HEK293 (cell line): ENCODE measurements at regions not wholly inside any gene's neighbourhood (a gene's known extent, or its start where the extent isn't known, plus 50 kb on each side); places are given as distances from the start of the nearest gene placed in this dataset.

Experiments
- CTCF ChIA-PET: fragments of 350-600 bp; formaldehyde crosslinking; extraction: SDS; loops from one replicate; lab custom pipeline; 2021; ENCODE audit warnings: antibody characterized with exemption; lab: Yijun Ruan, JAX
- POLR2A ChIA-PET: fragments of 300-600 bp; formaldehyde crosslinking; extraction: SDS; loops from one replicate; lab custom pipeline; 2020; ENCODE audit warnings: antibody characterized with exemption, inconsistent platforms; lab: Yijun Ruan, JAX
- H3K27ac ChIP-seq: fragments of 200-500 bp; sonication (Bioruptor generic); 2 replicates; pipeline ENCODE4 v1.5.1; 2014; ENCODE audit warnings: low read depth, low read length, control low read depth, inconsistent platforms; ENCODE audit errors: extremely low read depth
- H3K36me3 ChIP-seq, 2 experiments: fragments of 200-500 bp in 1 of 2; sonication (Bioruptor generic) in 1 of 2; 1 replicate in 1 of 2; 2 replicates in 1 of 2; pipeline ENCODE4 v1.5.1; 2014 to 2017; ENCODE audit warnings: inconsistent platforms in 2 of 2, low read length in 2 of 2; ENCODE audit not compliant: control insufficient read depth in 2 of 2, insufficient read depth in 1 of 2
- H3K4me1 ChIP-seq: fragments of 200-500 bp; sonication (Bioruptor generic); 2 replicates; pipeline ENCODE4 v1.5.1; 2014; ENCODE audit warnings: mild to moderate bottlenecking, low read length, inconsistent platforms; ENCODE audit not compliant: control insufficient read depth, insufficient read depth
- H3K4me3 ChIP-seq: 2 replicates; pipeline ENCODE4 v1.5.1; 2011; ENCODE audit warnings: low read depth, mild to moderate bottlenecking, control low read depth, low read length, moderate library complexity
- H3K9me3 ChIP-seq: fragments of 200-500 bp; sonication (Bioruptor generic); 2 replicates; pipeline ENCODE4 v1.5.1; 2014; ENCODE audit warnings: low read depth, low read length, inconsistent platforms; ENCODE audit not compliant: control insufficient read depth, insufficient read depth
- ATF2 ChIP-seq: fragments of 450-650 bp; formaldehyde crosslinking; IDR thresholded peaks from 2 replicates; pipeline ENCODE4 v1.5.1; 2016; ENCODE audit warnings: missing biosample characterization, missing genetic modification characterization, low read depth
- GLIS2 ChIP-seq: fragments of 450-650 bp; formaldehyde crosslinking; IDR thresholded peaks from 2 replicates; pipeline ENCODE4 v1.5.1; 2016; ENCODE audit warnings: missing biosample characterization, missing genetic modification characterization
- MEIS1 ChIP-seq: sonication (generic); formaldehyde crosslinking; IDR thresholded peaks from 2 replicates; pipeline ENCODE4 v1.8.1; 2022; ENCODE audit warnings: missing genetic modification reagents, mild to moderate bottlenecking, borderline replicate concordance
- PRDM2 ChIP-seq: fragments of 450-650 bp; formaldehyde crosslinking; IDR thresholded peaks from 2 replicates; pipeline ENCODE4 v1.5.1; 2016; ENCODE audit warnings: missing biosample characterization, missing genetic modification characterization, borderline replicate concordance
- SP3 ChIP-seq: fragments of 450-650 bp; formaldehyde crosslinking; IDR thresholded peaks from 2 replicates; pipeline ENCODE4 v1.5.1; 2016; ENCODE audit warnings: missing biosample characterization, missing genetic modification characterization
- TCF7L2 ChIP-seq: IDR thresholded peaks from 2 replicates; pipeline ENCODE4 v1.6.1; 2011; ENCODE audit warnings: low read depth, mild to moderate bottlenecking, inconsistent platforms, low read length, moderate library complexity, borderline replicate concordance
- WT1 ChIP-seq: fragments of 450-650 bp; formaldehyde crosslinking; IDR thresholded peaks from 2 replicates; pipeline ENCODE4 v1.5.1; 2016; ENCODE audit warnings: missing biosample characterization, missing genetic modification characterization
- ZBTB7A ChIP-seq: fragments of 450-650 bp; formaldehyde crosslinking; IDR thresholded peaks from 2 replicates; pipeline ENCODE4 v1.5.1; 2016; ENCODE audit warnings: low read depth, missing biosample characterization, missing genetic modification characterization
- ZNF114 ChIP-seq: fragments of 450-650 bp; formaldehyde crosslinking; IDR thresholded peaks from 2 replicates; pipeline ENCODE4 v1.5.0; 2017; ENCODE audit warnings: missing biosample characterization, missing genetic modification characterization
- ZNF223 ChIP-seq: fragments of 450-650 bp; formaldehyde crosslinking; IDR thresholded peaks from 2 replicates; pipeline ENCODE4 v1.5.1; 2016; ENCODE audit warnings: missing biosample characterization, missing genetic modification characterization
- ZNF394 ChIP-seq: fragments of 450-650 bp; formaldehyde crosslinking; IDR thresholded peaks from 2 replicates; pipeline ENCODE4 v1.5.1; 2016; ENCODE audit warnings: missing biosample characterization, missing genetic modification characterization, mild to moderate bottlenecking, moderate library complexity, borderline replicate concordance
- ZNF449 ChIP-seq: fragments of 450-650 bp; formaldehyde crosslinking; IDR thresholded peaks from 2 replicates; pipeline ENCODE4 v1.5.1; 2017; ENCODE audit warnings: missing biosample characterization, mild to moderate bottlenecking, missing genetic modification characterization, moderate library complexity
- ZNF510 ChIP-seq: fragments of 450-650 bp; formaldehyde crosslinking; IDR thresholded peaks from 2 replicates; pipeline ENCODE4 v1.5.1; 2018; ENCODE audit warnings: mild to moderate bottlenecking, missing genetic modification characterization, missing biosample characterization; ENCODE audit not compliant: insufficient replicate concordance
- ZNF549 ChIP-seq: fragments of 450-650 bp; IDR thresholded peaks from 2 replicates; pipeline ENCODE4 v1.5.1; 2018; ENCODE audit warnings: missing biosample characterization, missing genetic modification characterization, mild to moderate bottlenecking, inconsistent platforms, moderate library complexity
- ZNF560 ChIP-seq: fragments of 450-650 bp; formaldehyde crosslinking; IDR thresholded peaks from 2 replicates; pipeline ENCODE4 v1.5.1; 2017; ENCODE audit warnings: missing biosample characterization, missing genetic modification characterization, borderline replicate concordance
- ZNF596 ChIP-seq: fragments of 450-650 bp; IDR thresholded peaks from 2 replicates; pipeline ENCODE4 v1.5.0; 2018; ENCODE audit warnings: missing biosample characterization, mild to moderate bottlenecking, missing genetic modification characterization, moderate library complexity
- ZNF624 ChIP-seq: fragments of 450-650 bp; formaldehyde crosslinking; IDR thresholded peaks from 2 replicates; pipeline ENCODE4 v1.5.1; 2017; ENCODE audit warnings: missing biosample characterization, missing genetic modification characterization
- ZNF626 ChIP-seq: fragments of 450-650 bp; sonication (Bioruptor Pico); formaldehyde crosslinking; IDR thresholded peaks from 2 replicates; pipeline ENCODE4 v1.5.1; 2018; ENCODE audit warnings: missing biosample characterization, missing genetic modification characterization, inconsistent platforms
- ZNF645 ChIP-seq: fragments of 450-650 bp; formaldehyde crosslinking; IDR thresholded peaks from 2 replicates; pipeline ENCODE4; 2016; ENCODE audit warnings: missing biosample characterization, missing genetic modification characterization
- ZNF792 ChIP-seq: fragments of 450-650 bp; formaldehyde crosslinking; IDR thresholded peaks from 2 replicates; pipeline ENCODE4 v1.5.1; 2016; ENCODE audit warnings: missing biosample characterization, missing genetic modification characterization
- ZSCAN16 ChIP-seq: fragments of 450-650 bp; formaldehyde crosslinking; IDR thresholded peaks from 2 replicates; pipeline ENCODE4 v1.5.1; 2016; ENCODE audit warnings: missing biosample characterization, missing genetic modification characterization
- TF ChIP-seq, protein P1 (sequence below): fragments of 450-650 bp; formaldehyde crosslinking; IDR thresholded peaks from 2 replicates; pipeline ENCODE4 v1.5.1; 2016; ENCODE audit warnings: missing biosample characterization, missing genetic modification characterization

DNA sequence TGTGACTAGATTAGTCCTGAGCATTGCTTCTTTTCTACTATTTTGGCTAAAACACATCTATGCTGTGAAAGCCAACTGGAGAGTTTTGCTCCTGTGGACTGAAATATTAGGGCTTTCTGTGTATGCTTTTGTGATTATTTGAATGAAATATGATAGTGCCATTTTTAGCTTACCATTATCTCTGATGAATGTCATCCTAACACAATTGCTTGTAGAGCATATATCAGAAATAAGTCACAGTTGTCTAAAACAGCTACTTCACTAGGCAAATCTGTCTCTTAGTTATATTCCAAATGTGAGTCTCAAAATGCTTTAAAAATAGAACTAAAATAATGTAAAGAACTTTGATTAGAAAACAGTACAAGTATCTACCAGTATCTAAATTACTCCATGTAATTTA, 401.4 kb upstream of the PTCHD4 start:
- H3K36me3 ChIP-seq: no peaks in the 10 kb centered on the region
- H3K4me3 ChIP-seq: no peak overlapping the region
- H3K27ac ChIP-seq: no peak overlapping the region
- POLR2A ChIA-PET: no interaction called here
- H3K9me3 ChIP-seq: no peaks in the 10 kb centered on the region
- CTCF ChIA-PET: no interaction called here
- H3K4me1 ChIP-seq: no peaks in the 10 kb centered on the region
- TF ChIP-seq ZBTB7A (tag by site-specific recombination) (no peak), ZNF626 (tag by site-specific recombination) (no peak), ZNF624 (tag by site-specific recombination) (no peak), ATF2 (tag by site-specific recombination) (no peak), ZNF560 (tag by site-specific recombination) (no peak), GLIS2 (tag by site-specific recombination) (no peak), ZNF596 (tag by site-specific recombination) (no peak), ZNF510 (tag by site-specific recombination) (no peak), ZNF549 (tag by site-specific recombination) (no peak), ZNF449 (tag by site-specific recombination) (no peak), ZSCAN16 (no peak), SP3 (tag by site-specific recombination) (no peak), TCF7L2 (no peak)

GRCh38 chr6:48511378-48511777, 400.4 kb upstream of the PTCHD4 start:
- Histone ChIP-seq H3K4me3 (no peak overlapping the region), H3K4me1 (no peaks in the 10 kb centered on the region), H3K27ac (no peak overlapping the region), H3K36me3 (no peaks in the 10 kb centered on the region), H3K9me3 (no peaks in the 10 kb centered on the region)
- ChIA-PET CTCF (no interaction called here), POLR2A (no interaction called here)
- no peak for TF ChIP-seq ZNF114 (tag by site-specific recombination)
- TF ChIP-seq, protein P1, sequence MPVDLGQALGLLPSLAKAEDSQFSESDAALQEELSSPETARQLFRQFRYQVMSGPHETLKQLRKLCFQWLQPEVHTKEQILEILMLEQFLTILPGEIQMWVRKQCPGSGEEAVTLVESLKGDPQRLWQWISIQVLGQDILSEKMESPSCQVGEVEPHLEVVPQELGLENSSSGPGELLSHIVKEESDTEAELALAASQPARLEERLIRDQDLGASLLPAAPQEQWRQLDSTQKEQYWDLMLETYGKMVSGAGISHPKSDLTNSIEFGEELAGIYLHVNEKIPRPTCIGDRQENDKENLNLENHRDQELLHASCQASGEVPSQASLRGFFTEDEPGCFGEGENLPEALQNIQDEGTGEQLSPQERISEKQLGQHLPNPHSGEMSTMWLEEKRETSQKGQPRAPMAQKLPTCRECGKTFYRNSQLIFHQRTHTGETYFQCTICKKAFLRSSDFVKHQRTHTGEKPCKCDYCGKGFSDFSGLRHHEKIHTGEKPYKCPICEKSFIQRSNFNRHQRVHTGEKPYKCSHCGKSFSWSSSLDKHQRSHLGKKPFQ (tag by site-specific recombination): no peak
- TF ChIP-seq MEIS1 (CRISPR knock-in tag): no peak
- no peak for TF ChIP-seq ZNF792

DNA sequence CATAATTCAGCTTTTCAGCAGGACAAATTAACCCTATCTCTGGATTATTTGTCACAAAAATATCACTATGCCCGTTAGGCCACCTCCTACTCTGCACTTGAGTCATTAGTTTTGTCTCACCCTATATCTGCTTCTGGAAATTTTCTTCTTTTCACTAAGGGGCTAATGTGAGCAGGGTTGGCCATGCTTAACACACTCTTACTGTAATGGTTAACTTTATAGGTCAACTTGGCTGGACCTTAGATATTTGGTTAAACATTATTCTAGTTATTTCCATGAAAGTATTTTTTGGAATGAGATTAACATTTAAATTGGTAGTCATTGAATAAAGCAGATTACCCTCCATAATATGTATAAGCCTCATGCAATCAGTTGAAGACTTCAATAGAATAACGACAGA, 394.6 kb upstream of the PTCHD4 start:
- CTCF ChIA-PET: no interaction called here
- H3K9me3 ChIP-seq: no peaks in the 10 kb centered on the region
- TF ChIP-seq ZNF223 (tag by site-specific recombination) (no peak), ZNF394 (tag by site-specific recombination) (no peak), ZNF645 (tag by site-specific recombination) (no peak), WT1 (tag by site-specific recombination) (no peak), PRDM2 (tag by site-specific recombination) (no peak)

More for the DNA sequence above, 394.6 kb upstream of the PTCHD4 start:
- no peaks in the 10 kb centered on the region for H3K4me1 ChIP-seq
- H3K4me3 ChIP-seq: no peak overlapping the region
- H3K27ac ChIP-seq: no peak overlapping the region
- no peaks in the 10 kb centered on the region for H3K36me3 ChIP-seq
- POLR2A ChIA-PET: no interaction called here
